Thyroid gland (tissue), 4 donors: ENCODE measurements at regions not wholly inside any gene's neighbourhood (a gene's known extent, or its start where the extent isn't known, plus 50 kb on each side); places are given as distances from the start of the nearest gene placed in this dataset.

Experiments used
- CTCF ChIP-seq, 6 experiments: fragments of 200-600 bp in 3 of 6; fragments of 450-650 bp in 3 of 6; sonication (generic) in 3 of 6; IDR thresholded peaks; one replicate each; pipeline ENCODE4 v1.5.1; 2016 to 2019; ENCODE audit warnings: antibody characterized with exemption in 6 of 6, mild to moderate bottlenecking in 2 of 6, inconsistent platforms in 1 of 6, moderate library complexity in 1 of 6
- POLR2A ChIP-seq, 2 donors: fragments of 450-650 bp; IDR thresholded peaks; one replicate each; pipeline ENCODE4 v1.6.1; 2017; ENCODE audit warnings: antibody characterized with exemption in 2 of 2, mild to moderate bottlenecking in 2 of 2, moderate library complexity in 1 of 2

GRCh38 chr2:151042964-151043363, 218.7 kb downstream of the RBM43 start:
- no peak for TF ChIP-seq CTCF (IDR thresholded peaks at IDR 0.05)
- no peak for TF ChIP-seq POLR2A (IDR thresholded peaks at IDR 0.05)
